ENCODE measurements at regions not wholly inside any gene's neighbourhood (a gene's known extent, or its start where the extent isn't known, plus 50 kb on each side); places are given as distances from the start of the nearest gene placed in this dataset.

DNA sequence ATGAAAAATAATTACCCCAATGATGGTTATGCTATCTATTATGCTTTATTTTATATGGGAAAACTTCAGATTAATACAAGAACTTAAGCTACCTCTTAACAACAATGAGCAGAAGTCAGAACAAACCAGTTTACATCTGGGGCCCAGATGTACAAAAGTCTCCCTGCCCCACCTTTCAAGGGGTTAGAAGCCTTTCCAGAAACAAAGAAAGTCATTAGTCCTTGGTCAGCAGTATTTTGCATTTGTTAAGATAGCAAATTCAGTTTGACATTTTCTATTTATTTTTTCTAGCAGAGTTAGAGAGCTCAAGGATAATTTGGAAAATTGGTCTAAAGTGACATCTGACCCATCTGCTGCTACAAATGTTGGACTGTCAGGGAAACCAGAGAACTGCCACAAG is 478.7 kb upstream of the UBE2E2 start:
- TF ChIP-seq, protein P1, sequence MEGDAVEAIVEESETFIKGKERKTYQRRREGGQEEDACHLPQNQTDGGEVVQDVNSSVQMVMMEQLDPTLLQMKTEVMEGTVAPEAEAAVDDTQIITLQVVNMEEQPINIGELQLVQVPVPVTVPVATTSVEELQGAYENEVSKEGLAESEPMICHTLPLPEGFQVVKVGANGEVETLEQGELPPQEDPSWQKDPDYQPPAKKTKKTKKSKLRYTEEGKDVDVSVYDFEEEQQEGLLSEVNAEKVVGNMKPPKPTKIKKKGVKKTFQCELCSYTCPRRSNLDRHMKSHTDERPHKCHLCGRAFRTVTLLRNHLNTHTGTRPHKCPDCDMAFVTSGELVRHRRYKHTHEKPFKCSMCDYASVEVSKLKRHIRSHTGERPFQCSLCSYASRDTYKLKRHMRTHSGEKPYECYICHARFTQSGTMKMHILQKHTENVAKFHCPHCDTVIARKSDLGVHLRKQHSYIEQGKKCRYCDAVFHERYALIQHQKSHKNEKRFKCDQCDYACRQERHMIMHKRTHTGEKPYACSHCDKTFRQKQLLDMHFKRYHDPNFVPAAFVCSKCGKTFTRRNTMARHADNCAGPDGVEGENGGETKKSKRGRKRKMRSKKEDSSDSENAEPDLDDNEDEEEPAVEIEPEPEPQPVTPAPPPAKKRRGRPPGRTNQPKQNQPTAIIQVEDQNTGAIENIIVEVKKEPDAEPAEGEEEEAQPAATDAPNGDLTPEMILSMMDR (conservative IDR thresholded peaks at IDR 0.05; ENCODE audit: low read depth, low read length) = no peak
- no peak for TF ChIP-seq EZH2 (IDR thresholded peaks at IDR 0.05; ENCODE audit: low read length, unreplicated experiment)
